WERI-Rb-1 (cell line): ENCODE measurements at regions not wholly inside any gene's neighbourhood (a gene's known extent, or its start where the extent isn't known, plus 50 kb on each side); places are given as distances from the start of the nearest gene placed in this dataset.
A peak's percentile ranks its signal among the peaks of the same experiment; 100 is the strongest.

Source experiments
- DNase-seq: peaks from one replicate; pipeline ENCODE4 v3.0.0-alpha.2; 2020
- H3K27ac ChIP-seq: fragments of 250-450 bp; sonication (Bioruptor Pico); 2 replicates; pipeline ENCODE4 v1.5.1; 2020; ENCODE audit warnings: mild to moderate bottlenecking, moderate library complexity
- H3K27me3 ChIP-seq: fragments of 250-450 bp; sonication (Bioruptor Pico); 2 replicates; pipeline ENCODE4 v1.5.1; 2021; ENCODE audit warnings: mild to moderate bottlenecking, low read depth, moderate library complexity; ENCODE audit not compliant: insufficient read depth, severe bottlenecking
- H3K36me3 ChIP-seq: fragments of 250-450 bp; sonication (Bioruptor Pico); 2 replicates; pipeline ENCODE4 v1.5.1; 2020; ENCODE audit warnings: mild to moderate bottlenecking, moderate library complexity
- H3K4me3 ChIP-seq: 2 replicates; pipeline ENCODE4 v1.5.1; 2011; ENCODE audit warnings: low read depth, mild to moderate bottlenecking, control low read depth, low read length
- H3K9me3 ChIP-seq: fragments of 250-450 bp; sonication (Bioruptor Pico); 2 replicates; pipeline ENCODE4 v1.5.1; 2021; ENCODE audit warnings: mild to moderate bottlenecking, moderate library complexity; ENCODE audit not compliant: severe bottlenecking
- CTCF ChIP-seq: IDR thresholded peaks from 2 replicates; pipeline ENCODE4 v1.5.1; 2011; ENCODE audit warnings: low read depth, mild to moderate bottlenecking, control low read depth, inconsistent platforms, low read length

GRCh38 chr3:16798738-16799137 lies 86.0 kb upstream of the PLCL2 start:
- Histone ChIP-seq H3K27me3 (no peaks in the 10 kb centered on the region), H3K36me3 (no peaks in the 10 kb centered on the region), H3K4me3 (no peak overlapping the region), H3K9me3 (peaks cover 5% of the 10 kb centered on the region), H3K27ac (no peak overlapping the region)
- no peak for DNase-seq
- TF ChIP-seq CTCF = no peak

- peaks cover 7% of the 10 kb centered on the region for H3K9me3 ChIP-seq
- no peak overlapping the region for H3K27ac ChIP-seq
- H3K36me3 ChIP-seq = no peaks in the 10 kb centered on the region
- no peak for DNase-seq
- H3K4me3 ChIP-seq = no peak overlapping the region
- no peak for TF ChIP-seq CTCF
- H3K27me3 ChIP-seq = no peaks in the 10 kb centered on the region
Measured at GRCh38 chr3:16800361-16800760, 84.4 kb upstream of the PLCL2 start.

- Histone ChIP-seq H3K36me3 (no peaks in the 10 kb centered on the region), H3K27ac (peak overlapping the region; percentile 94), H3K4me3 (no peak overlapping the region), H3K9me3 (peaks cover 7% of the 10 kb centered on the region), H3K27me3 (no peaks in the 10 kb centered on the region)
- no peak for TF ChIP-seq CTCF
- no peak for DNase-seq
Measured at GRCh38 chr3:16801223-16801622, 83.5 kb upstream of the PLCL2 start.

- no peak for TF ChIP-seq CTCF
- H3K9me3 ChIP-seq = peaks cover 7% of the 10 kb centered on the region
- H3K4me3 ChIP-seq = no peak overlapping the region
- H3K27ac ChIP-seq = peak overlapping the region; percentile 94
- H3K36me3 ChIP-seq = no peaks in the 10 kb centered on the region
- no peaks in the 10 kb centered on the region for H3K27me3 ChIP-seq
- DNase-seq = peak; percentile 64
Measured at GRCh38 chr3:16801698-16802097, 83.1 kb upstream of the PLCL2 start.

GRCh38 chr3:16802389-16802788 lies 82.4 kb upstream of the PLCL2 start:
- Histone ChIP-seq H3K27me3 (no peaks in the 10 kb centered on the region), H3K4me3 (no peak overlapping the region), H3K36me3 (no peaks in the 10 kb centered on the region), H3K27ac (peak overlapping the region; percentile 94), H3K9me3 (peaks cover 7% of the 10 kb centered on the region)
- no peak for TF ChIP-seq CTCF
- DNase-seq = no peak

- Histone ChIP-seq H3K27ac (peak overlapping the region; percentile 94), H3K36me3 (no peaks in the 10 kb centered on the region), H3K27me3 (no peaks in the 10 kb centered on the region), H3K9me3 (peaks cover 7% of the 10 kb centered on the region), H3K4me3 (no peak overlapping the region)
- peak; percentile 47 for DNase-seq
- no peak for TF ChIP-seq CTCF
Measured at GRCh38 chr3:16803019-16803418, 81.7 kb upstream of the PLCL2 start.
